HG02840 (cell line): ENCODE measurements at regions not wholly inside any gene's neighbourhood (a gene's known extent, or its start where the extent isn't known, plus 50 kb on each side); places are given as distances from the start of the nearest gene placed in this dataset.

Experiments used
- ATAC-seq: cut with Tn5 transposase; IDR thresholded peaks from one replicate; pipeline ENCODE4 v1.9.1; 2021; ENCODE audit warnings: mild to moderate bottlenecking, moderate library complexity, moderate number of reproducible peaks; ENCODE audit not compliant: unreplicated experiment, low FRiP score

- no peak for ATAC-seq
Observed at GRCh38 chr6:122075084-122075838, 324.2 kb upstream of the HSF2 start.

- no peak for ATAC-seq
Observed at GRCh38 chr6:122075917-122076316, 323.5 kb upstream of the HSF2 start.

- no peak for ATAC-seq
Observed at GRCh38 chr6:122077603-122078002, 321.8 kb upstream of the HSF2 start.

- no peak for ATAC-seq
Observed at GRCh38 chr6:122078481-122078880, 321.0 kb upstream of the HSF2 start.

- no peak for ATAC-seq
Observed at GRCh38 chr6:122079916-122080315, 319.5 kb upstream of the HSF2 start.

- ATAC-seq, result no peak
Observed at GRCh38 chr6:122081921-122082320, 317.5 kb upstream of the HSF2 start.

GRCh38 chr6:122082370-122082769, 317.1 kb upstream of the HSF2 start:
- ATAC-seq, result no peak

GRCh38 chr6:122092366-122092765, 307.1 kb upstream of the HSF2 start:
- no peak for ATAC-seq

- no peak for ATAC-seq
Observed at GRCh38 chr6:122098201-122098678, 301.2 kb upstream of the HSF2 start.

- ATAC-seq, result no peak
Observed at GRCh38 chr6:122102026-122102425, 297.4 kb upstream of the HSF2 start.

- no peak for ATAC-seq
Observed at GRCh38 chr6:122107256-122107852, 292.1 kb upstream of the HSF2 start.

- no peak for ATAC-seq
Observed at GRCh38 chr6:122109075-122109474, 290.4 kb upstream of the HSF2 start.

GRCh38 chr6:122114717-122115116, 284.7 kb upstream of the HSF2 start:
- ATAC-seq, result no peak

GRCh38 chr6:122116119-122116834, 283.2 kb upstream of the HSF2 start:
- ATAC-seq, result no peak

GRCh38 chr6:122116835-122117627, 282.4 kb upstream of the HSF2 start:
- no peak for ATAC-seq

- no peak for ATAC-seq
Observed at GRCh38 chr6:122118945-122119506, 280.4 kb upstream of the HSF2 start.

GRCh38 chr6:122122202-122122601, 277.2 kb upstream of the HSF2 start:
- no peak for ATAC-seq

GRCh38 chr6:122122686-122123085, 276.8 kb upstream of the HSF2 start:
- ATAC-seq, result no peak

GRCh38 chr6:122124908-122125307, 274.5 kb upstream of the HSF2 start:
- no peak for ATAC-seq

GRCh38 chr6:122126894-122127293, 272.6 kb upstream of the HSF2 start:
- no peak for ATAC-seq
